ENCODE measurements at regions not wholly inside any gene's neighbourhood (a gene's known extent, or its start where the extent isn't known, plus 50 kb on each side); places are given as distances from the start of the nearest gene placed in this dataset.
"Not testable (repeated sequence)": the region's sequence is repeated elsewhere in the genome, so short reads cannot be mapped to it uniquely, and the experiment has no call there.

- Histone ChIP-seq H3K9ac (ENCODE audit: low read length in 2 of 2) (peak overlapping the region; percentile 29 to 57), H3K4me3 (ENCODE audit: low read length in 2 of 2) (peak overlapping the region; percentile 65 to 74)
These were observed 92.7 kb upstream of the SIRPA start for GRCh38 chr20:1802385-1803060.

GRCh38 chr20:1801929-1802306 is 93.3 kb upstream of the SIRPA start:
- H3K4me3 ChIP-seq (ENCODE audit: low read length in 2 of 2) = peak overlapping the region; percentile 65 to 74
- H3K36me3 ChIP-seq (ENCODE audit: control insufficient read depth in 2 of 2, insufficient read depth in 2 of 2, low read length in 2 of 2) = no peaks in the 10 kb centered on the region
- no peak overlapping the region for H3K9ac ChIP-seq (ENCODE audit: low read length in 2 of 2)
- no peak overlapping the region for H3K27ac ChIP-seq (ENCODE audit: low read length)
- peaks cover 0 to 2% of the 10 kb centered on the region in 2 donors for H3K27me3 ChIP-seq (ENCODE audit: control insufficient read depth in 1 of 2, insufficient read depth in 2 of 2, low read length in 2 of 2)
- H3K9me3 ChIP-seq (ENCODE audit: control insufficient read depth in 2 of 2, low read length in 2 of 2) = no peaks in the 10 kb centered on the region
- H3K4me1 ChIP-seq (ENCODE audit: control insufficient read depth, insufficient read depth, low read length) = peaks cover 19% of the 10 kb centered on the region

More at GRCh38 chr20:1802385-1803060, 92.7 kb upstream of the SIRPA start:
- H3K9me3 ChIP-seq (ENCODE audit: control insufficient read depth in 2 of 2, low read length in 2 of 2) = no peaks in the 10 kb centered on the region
- H3K27ac ChIP-seq (ENCODE audit: low read length) = no peak overlapping the region
- H3K27me3 ChIP-seq (ENCODE audit: control insufficient read depth in 1 of 2, insufficient read depth in 2 of 2, low read length in 2 of 2) = peaks cover 0 to 2% of the 10 kb centered on the region in 2 donors
- no peaks in the 10 kb centered on the region for H3K36me3 ChIP-seq (ENCODE audit: control insufficient read depth in 2 of 2, insufficient read depth in 2 of 2, low read length in 2 of 2)
- peaks cover 19% of the 10 kb centered on the region for H3K4me1 ChIP-seq (ENCODE audit: control insufficient read depth, insufficient read depth, low read length)

GRCh38 chr20:1801225-1801928 is 93.8 kb upstream of the SIRPA start:
- peaks cover 0 to 2% of the 10 kb centered on the region in 2 donors for H3K27me3 ChIP-seq (ENCODE audit: control insufficient read depth in 1 of 2, insufficient read depth in 2 of 2, low read length in 2 of 2)
- no peaks in the 10 kb centered on the region for H3K9me3 ChIP-seq (ENCODE audit: control insufficient read depth in 2 of 2, low read length in 2 of 2)
- H3K4me3 ChIP-seq (ENCODE audit: low read length in 2 of 2) = no peak overlapping the region
- peaks cover 19% of the 10 kb centered on the region for H3K4me1 ChIP-seq (ENCODE audit: control insufficient read depth, insufficient read depth, low read length)
- no peaks in the 10 kb centered on the region for H3K36me3 ChIP-seq (ENCODE audit: control insufficient read depth in 2 of 2, insufficient read depth in 2 of 2, low read length in 2 of 2)
- H3K9ac ChIP-seq (ENCODE audit: low read length in 2 of 2) = no peak overlapping the region
- H3K27ac ChIP-seq (ENCODE audit: low read length) = no peak overlapping the region

GRCh38 chr20:1800777-1801176 is 94.4 kb upstream of the SIRPA start:
- Histone ChIP-seq H3K27me3 (ENCODE audit: control insufficient read depth in 1 of 2, insufficient read depth in 2 of 2, low read length in 2 of 2) (peaks cover 0 to 2% of the 10 kb centered on the region in 2 donors), H3K4me1 (ENCODE audit: control insufficient read depth, insufficient read depth, low read length) (peaks cover 19% of the 10 kb centered on the region), H3K36me3 (ENCODE audit: control insufficient read depth in 2 of 2, insufficient read depth in 2 of 2, low read length in 2 of 2) (no peaks in the 10 kb centered on the region)

GRCh38 chr20:1800180-1800579 is 95.0 kb upstream of the SIRPA start:
- no peaks in the 10 kb centered on the region for H3K36me3 ChIP-seq (ENCODE audit: control insufficient read depth in 2 of 2, insufficient read depth in 2 of 2, low read length in 2 of 2)
- H3K4me1 ChIP-seq (ENCODE audit: control insufficient read depth, insufficient read depth, low read length) = peaks cover 19% of the 10 kb centered on the region
- no peaks in the 10 kb centered on the region for H3K9me3 ChIP-seq (ENCODE audit: control insufficient read depth in 2 of 2, low read length in 2 of 2)
- no peak overlapping the region for H3K4me3 ChIP-seq (ENCODE audit: low read length in 2 of 2)
- no peak overlapping the region for H3K9ac ChIP-seq (ENCODE audit: low read length in 2 of 2)
- H3K27ac ChIP-seq (ENCODE audit: low read length) = no peak overlapping the region
- H3K27me3 ChIP-seq (ENCODE audit: control insufficient read depth in 1 of 2, insufficient read depth in 2 of 2, low read length in 2 of 2) = peaks cover 0 to 2% of the 10 kb centered on the region in 2 donors

More at GRCh38 chr20:1800777-1801176, 94.4 kb upstream of the SIRPA start:
- Histone ChIP-seq H3K27ac (ENCODE audit: low read length) (no peak overlapping the region), H3K9ac (ENCODE audit: low read length in 2 of 2) (no peak overlapping the region), H3K4me3 (ENCODE audit: low read length in 2 of 2) (no peak overlapping the region), H3K9me3 (ENCODE audit: control insufficient read depth in 2 of 2, low read length in 2 of 2) (no peaks in the 10 kb centered on the region)

- not testable (repeated sequence) for H3K9ac ChIP-seq (ENCODE audit: low read length in 2 of 2); H3K4me3 ChIP-seq (ENCODE audit: low read length in 2 of 2); H3K27ac ChIP-seq (ENCODE audit: low read length); H3K9me3 ChIP-seq (ENCODE audit: control insufficient read depth in 2 of 2, low read length in 2 of 2); H3K27me3 ChIP-seq (ENCODE audit: control insufficient read depth in 1 of 2, insufficient read depth in 2 of 2, low read length in 2 of 2); H3K36me3 ChIP-seq (ENCODE audit: control insufficient read depth in 2 of 2, insufficient read depth in 2 of 2, low read length in 2 of 2)
- H3K4me1 ChIP-seq (ENCODE audit: control insufficient read depth, insufficient read depth, low read length) = peaks cover 19% of the 10 kb centered on the region
These were observed 95.5 kb upstream of the SIRPA start for GRCh38 chr20:1799746-1800145.

GRCh38 chr20:1798982-1799381 is 96.2 kb upstream of the SIRPA start:
- H3K4me1 ChIP-seq (ENCODE audit: control insufficient read depth, insufficient read depth, low read length) = peaks cover 19% of the 10 kb centered on the region
- no peak overlapping the region for H3K27ac ChIP-seq (ENCODE audit: low read length)
- H3K27me3 ChIP-seq (ENCODE audit: control insufficient read depth in 1 of 2, insufficient read depth in 2 of 2, low read length in 2 of 2) = peaks cover 0 to 2% of the 10 kb centered on the region in 2 donors
- H3K9me3 ChIP-seq (ENCODE audit: control insufficient read depth in 2 of 2, low read length in 2 of 2) = no peaks in the 10 kb centered on the region
- H3K9ac ChIP-seq (ENCODE audit: low read length in 2 of 2) = no peak overlapping the region
- H3K36me3 ChIP-seq (ENCODE audit: control insufficient read depth in 2 of 2, insufficient read depth in 2 of 2, low read length in 2 of 2) = no peaks in the 10 kb centered on the region
- H3K4me3 ChIP-seq (ENCODE audit: low read length in 2 of 2) = no peak overlapping the region

GRCh38 chr20:1793821-1794220 is 101.4 kb upstream of the SIRPA start:
- H3K4me3 ChIP-seq (ENCODE audit: low read length in 2 of 2) = no peak overlapping the region
- H3K27me3 ChIP-seq (ENCODE audit: control insufficient read depth in 1 of 2, insufficient read depth in 2 of 2, low read length in 2 of 2) = peaks cover 0 to 2% of the 10 kb centered on the region in 2 donors
- H3K9ac ChIP-seq (ENCODE audit: low read length in 2 of 2) = no peak overlapping the region
- H3K9me3 ChIP-seq (ENCODE audit: control insufficient read depth in 2 of 2, low read length in 2 of 2) = no peaks in the 10 kb centered on the region
- no peaks in the 10 kb centered on the region for H3K4me1 ChIP-seq (ENCODE audit: control insufficient read depth, insufficient read depth, low read length)
- H3K36me3 ChIP-seq (ENCODE audit: control insufficient read depth in 2 of 2, insufficient read depth in 2 of 2, low read length in 2 of 2) = no peaks in the 10 kb centered on the region
- H3K27ac ChIP-seq (ENCODE audit: low read length) = no peak overlapping the region

- Histone ChIP-seq H3K27ac (ENCODE audit: low read length) (no peak overlapping the region), H3K9ac (ENCODE audit: low read length in 2 of 2) (no peak overlapping the region), H3K4me3 (ENCODE audit: low read length in 2 of 2) (no peak overlapping the region), H3K4me1 (ENCODE audit: control insufficient read depth, insufficient read depth, low read length) (no peaks in the 10 kb centered on the region), H3K9me3 (ENCODE audit: control insufficient read depth in 2 of 2, low read length in 2 of 2) (no peaks in the 10 kb centered on the region), H3K27me3 (ENCODE audit: control insufficient read depth in 1 of 2, insufficient read depth in 2 of 2, low read length in 2 of 2) (peaks cover 0 to 2% of the 10 kb centered on the region in 2 donors), H3K36me3 (ENCODE audit: control insufficient read depth in 2 of 2, insufficient read depth in 2 of 2, low read length in 2 of 2) (no peaks in the 10 kb centered on the region)
These were observed 102.9 kb upstream of the SIRPA start for GRCh38 chr20:1792274-1792673.

GRCh38 chr20:1790386-1790785 is 104.8 kb upstream of the SIRPA start:
- no peak overlapping the region for H3K27ac ChIP-seq (ENCODE audit: low read length)
- peaks cover 0 to 8% of the 10 kb centered on the region in 2 donors for H3K27me3 ChIP-seq (ENCODE audit: control insufficient read depth in 1 of 2, insufficient read depth in 2 of 2, low read length in 2 of 2)
- H3K9me3 ChIP-seq (ENCODE audit: control insufficient read depth in 2 of 2, low read length in 2 of 2) = no peaks in the 10 kb centered on the region
- no peak overlapping the region for H3K9ac ChIP-seq (ENCODE audit: low read length in 2 of 2)
- no peak overlapping the region for H3K4me3 ChIP-seq (ENCODE audit: low read length in 2 of 2)
- H3K36me3 ChIP-seq (ENCODE audit: control insufficient read depth in 2 of 2, insufficient read depth in 2 of 2, low read length in 2 of 2) = no peaks in the 10 kb centered on the region
- peaks cover 3% of the 10 kb centered on the region for H3K4me1 ChIP-seq (ENCODE audit: control insufficient read depth, insufficient read depth, low read length)

GRCh38 chr20:1788044-1788443 is 107.2 kb upstream of the SIRPA start:
- Histone ChIP-seq H3K4me1 (ENCODE audit: control insufficient read depth, insufficient read depth, low read length) (peaks cover 3% of the 10 kb centered on the region), H3K36me3 (ENCODE audit: control insufficient read depth in 2 of 2, insufficient read depth in 2 of 2, low read length in 2 of 2) (no peaks in the 10 kb centered on the region), H3K27me3 (ENCODE audit: control insufficient read depth in 1 of 2, insufficient read depth in 2 of 2, low read length in 2 of 2) (peaks cover 4 to 14% of the 10 kb centered on the region in 2 donors), H3K9me3 (ENCODE audit: control insufficient read depth in 2 of 2, low read length in 2 of 2) (no peaks in the 10 kb centered on the region), H3K4me3 (ENCODE audit: low read length in 2 of 2) (no peak overlapping the region), H3K27ac (ENCODE audit: low read length) (no peak overlapping the region), H3K9ac (ENCODE audit: low read length in 2 of 2) (no peak overlapping the region)

All from stomach smooth muscle (tissue), 2 donors.